Stimulated activated CD4-positive, alpha-beta T cell treated with anti-CD3 and anti-CD28 coated beads, TNF-alpha, amount 100 ng/mL, for 24 hours (primary cell): ENCODE measurements at regions not wholly inside any gene's neighbourhood (a gene's known extent, or its start where the extent isn't known, plus 50 kb on each side); places are given as distances from the start of the nearest gene placed in this dataset.
"Not testable (repeated sequence)": the region's sequence is repeated elsewhere in the genome, so short reads cannot be mapped to it uniquely, and the experiment has no call there.

ENCODE experiments used
- DNase-seq, 3 experiments: peaks; one replicate each; pipeline ENCODE4 v3.0.0-alpha.2; 2020; ENCODE audit warnings: low read depth in 3 of 3

DNA sequence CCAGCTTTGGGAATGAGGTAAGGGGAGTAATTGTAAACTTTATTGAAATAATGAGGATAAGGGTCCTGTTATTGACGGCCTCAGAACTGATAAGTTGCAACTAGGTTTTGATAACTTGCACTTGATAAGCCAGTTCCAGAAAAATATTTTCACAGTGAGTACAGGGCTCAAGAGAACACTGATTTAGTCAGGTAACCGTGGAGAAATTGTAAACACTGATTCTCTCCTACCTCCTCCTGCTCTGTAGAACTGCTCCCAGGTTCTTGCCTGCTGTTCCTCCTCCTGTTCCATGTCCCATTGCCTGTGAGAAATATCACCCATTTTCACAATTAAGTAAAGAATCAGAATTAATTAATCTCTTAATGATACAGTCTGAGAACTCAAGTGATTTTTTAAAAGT is 55.0 kb upstream of the CXXC4 start:
- DNase-seq = no peak

DNA sequence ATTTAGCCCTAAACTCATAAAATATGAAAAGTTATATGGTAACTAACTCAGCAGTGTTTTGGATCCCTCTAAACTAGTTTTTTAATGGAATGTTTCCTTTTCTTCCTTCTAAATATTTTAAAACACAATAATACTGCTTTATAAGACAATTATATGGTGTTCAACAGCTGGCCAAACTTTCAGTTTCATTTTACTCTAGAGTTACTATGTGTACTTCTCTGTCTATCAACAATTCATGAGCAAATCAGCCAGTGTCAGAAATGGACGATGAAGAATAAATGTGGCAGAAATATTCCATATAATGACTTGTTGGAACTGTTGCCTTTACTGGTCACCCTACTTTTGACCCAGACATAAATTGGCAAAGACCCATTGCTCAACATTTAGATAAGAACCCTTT is 64.8 kb upstream of the CXXC4 start:
- DNase-seq = no peak

DNA sequence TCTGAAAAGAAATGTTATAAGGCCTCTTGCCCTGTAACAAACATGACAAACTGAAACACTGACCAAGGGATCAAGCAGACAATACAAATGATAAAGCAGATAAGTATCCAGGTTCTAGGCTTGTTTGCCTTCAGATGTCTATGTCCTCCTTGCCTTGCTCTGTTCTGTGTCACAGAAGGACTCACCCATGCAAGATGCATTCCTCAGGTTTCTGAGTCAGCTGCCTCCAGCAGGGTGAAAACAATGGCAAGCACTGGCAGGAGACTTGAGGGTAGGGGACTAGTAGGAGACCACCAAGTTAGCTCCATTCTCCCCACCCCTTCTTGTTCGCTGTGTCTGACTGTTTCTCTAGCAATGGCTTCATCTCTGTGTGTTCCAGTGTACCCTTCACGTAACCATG is 76.6 kb upstream of the CXXC4 start:
- DNase-seq = no peak

DNA sequence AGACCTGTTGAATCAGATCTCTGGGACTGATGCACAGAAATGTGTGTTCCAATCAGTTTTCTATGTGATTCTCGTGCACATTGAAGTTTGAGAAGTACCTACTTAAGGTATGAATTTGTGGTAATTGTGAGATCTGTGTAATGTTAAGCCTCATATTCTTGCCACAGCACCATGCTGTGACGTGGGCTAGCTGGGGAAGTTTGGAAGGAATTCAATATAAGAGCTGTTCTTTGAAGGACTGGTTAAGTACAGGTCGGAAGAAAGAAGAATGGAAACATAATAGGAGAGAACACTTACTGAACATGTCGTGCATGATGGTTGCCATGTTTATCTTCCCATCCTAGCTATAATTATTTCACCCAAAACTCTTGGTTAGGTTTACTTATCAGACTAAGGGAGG is 79.7 kb upstream of the CXXC4 start:
- DNase-seq = no peak

DNA sequence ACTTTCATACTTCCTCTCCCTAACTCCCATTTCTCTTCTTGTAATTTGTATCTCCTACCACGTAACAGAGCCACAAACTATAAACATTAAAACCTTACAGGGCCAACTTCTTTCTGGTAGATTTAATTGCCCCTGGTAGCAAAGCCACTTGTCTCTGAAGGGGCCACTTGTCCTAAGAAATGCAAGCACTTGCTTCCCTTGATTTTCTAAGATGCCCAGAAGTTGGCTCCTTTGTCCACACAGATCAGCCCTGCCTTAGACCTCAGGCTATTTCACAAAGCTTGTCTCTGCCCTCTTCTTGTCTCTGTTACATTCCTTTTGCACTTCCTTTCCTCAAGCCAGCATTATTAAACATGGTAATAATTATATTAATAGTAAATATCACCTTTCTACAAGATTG is 80.6 kb upstream of the CXXC4 start:
- DNase-seq = no peak

- DNase-seq = no peak
Observed at GRCh38 chr4:104577405-104577804, 82.7 kb upstream of the CXXC4 start.

DNA sequence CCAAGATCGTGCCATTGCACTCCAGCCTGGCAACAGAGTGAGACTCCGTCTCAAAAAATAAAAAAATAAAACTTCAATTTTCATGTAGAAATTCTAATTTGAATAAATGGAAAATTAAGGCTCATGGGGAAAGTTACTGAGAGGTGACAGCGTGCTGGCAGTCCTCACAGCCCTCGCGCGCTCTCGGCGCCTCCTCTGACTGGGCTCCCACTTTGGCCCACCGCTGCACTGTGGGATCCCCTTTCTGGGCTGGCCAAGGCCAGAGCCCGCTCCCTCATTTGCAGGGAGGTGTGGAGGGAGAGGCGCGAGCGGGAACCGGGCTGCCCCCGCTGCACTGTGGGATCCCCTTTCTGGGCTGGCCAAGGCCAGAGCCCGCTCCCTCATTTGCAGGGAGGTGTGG is 86.8 kb upstream of the CXXC4 start:
- not testable (repeated sequence) for DNase-seq

DNA sequence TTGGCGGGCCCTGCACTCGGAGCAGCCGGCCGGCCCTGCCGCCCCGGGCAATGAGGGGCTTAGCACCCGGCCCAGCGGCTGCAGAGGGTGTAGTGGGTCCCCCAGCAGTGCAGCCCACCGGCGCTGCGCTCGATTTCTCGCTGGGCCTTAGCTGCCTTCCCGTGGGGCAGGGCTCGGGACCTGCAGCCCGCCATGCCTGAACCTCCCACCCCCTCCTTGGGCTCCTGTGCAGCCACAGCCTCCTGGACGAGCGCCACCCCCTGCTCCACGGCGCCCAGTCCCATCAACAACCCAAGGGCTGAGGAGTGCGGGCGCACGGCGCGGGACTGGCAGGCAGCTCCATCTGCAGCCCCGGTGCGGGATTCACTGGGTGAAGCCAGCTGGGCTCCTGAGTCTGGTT is 87.4 kb upstream of the CXXC4 start:
- DNase-seq = not testable (repeated sequence)

GRCh38 chr4:104589264-104589868 is 94.7 kb upstream of the CXXC4 start:
- no peak for DNase-seq

- DNase-seq = no peak
Observed at GRCh38 chr4:104591510-104591911, 96.8 kb upstream of the CXXC4 start.

GRCh38 chr4:104592183-104592582 is 97.5 kb upstream of the CXXC4 start:
- DNase-seq = no peak

DNA sequence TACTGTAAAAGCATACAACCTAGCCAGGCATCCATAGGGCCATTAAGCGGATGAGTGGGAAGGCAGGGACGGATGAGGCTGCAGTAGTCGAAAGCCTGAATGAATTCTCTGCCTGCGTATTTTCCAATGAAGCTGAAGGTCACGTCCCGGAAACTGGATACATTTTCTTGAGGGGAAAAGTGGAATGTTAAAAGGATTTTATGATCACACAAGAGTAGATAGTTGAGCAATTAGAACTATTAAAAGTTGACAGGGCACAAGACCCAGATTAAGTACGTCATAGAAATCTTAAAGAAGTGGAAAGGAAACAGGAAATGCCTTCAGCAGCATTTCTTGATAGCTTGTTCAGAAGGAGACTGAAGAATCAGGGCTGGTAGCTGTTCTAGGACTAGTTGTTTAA is 98.3 kb upstream of the CXXC4 start:
- DNase-seq = no peak

DNA sequence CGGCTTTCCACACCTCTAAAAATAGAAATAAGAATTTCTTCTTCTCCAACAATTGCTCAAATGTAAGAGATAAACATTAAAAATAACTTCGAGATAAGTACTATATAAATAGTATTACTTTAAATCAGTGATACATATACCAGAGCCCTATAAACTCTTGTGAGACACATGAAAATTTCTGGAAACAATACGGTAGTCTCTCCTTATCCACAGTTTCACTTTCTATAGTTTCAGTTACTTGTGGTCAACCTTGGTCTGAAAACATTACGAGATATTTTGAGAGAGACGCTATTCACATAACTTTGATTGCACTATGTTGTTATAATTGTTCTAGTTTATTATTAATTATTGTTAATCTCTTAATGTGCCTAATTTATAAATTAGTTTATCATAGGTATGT is 101.5 kb upstream of the CXXC4 start:
- no peak for DNase-seq

GRCh38 chr4:104615496-104615895 is 120.8 kb upstream of the CXXC4 start:
- DNase-seq = no peak

DNA sequence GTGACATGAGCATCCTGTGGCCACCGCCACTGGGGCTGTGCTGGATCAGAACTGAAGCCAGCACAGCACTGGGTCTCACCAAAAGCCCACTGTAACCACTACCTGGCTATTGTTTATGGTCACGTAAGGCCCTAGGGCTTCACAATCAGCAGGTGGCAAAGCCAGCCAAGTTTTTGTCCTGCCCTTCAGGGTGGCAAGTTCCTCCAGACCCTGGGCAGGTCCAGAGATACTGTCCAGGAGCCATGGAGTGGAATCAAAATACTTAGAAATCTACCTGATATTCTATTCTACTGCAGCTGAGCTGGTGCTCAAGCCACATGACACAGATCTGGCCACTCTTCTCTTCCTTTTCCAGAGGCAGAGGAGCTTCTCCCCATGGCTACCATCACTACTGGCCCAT is 121.2 kb upstream of the CXXC4 start:
- DNase-seq = no peak

DNA sequence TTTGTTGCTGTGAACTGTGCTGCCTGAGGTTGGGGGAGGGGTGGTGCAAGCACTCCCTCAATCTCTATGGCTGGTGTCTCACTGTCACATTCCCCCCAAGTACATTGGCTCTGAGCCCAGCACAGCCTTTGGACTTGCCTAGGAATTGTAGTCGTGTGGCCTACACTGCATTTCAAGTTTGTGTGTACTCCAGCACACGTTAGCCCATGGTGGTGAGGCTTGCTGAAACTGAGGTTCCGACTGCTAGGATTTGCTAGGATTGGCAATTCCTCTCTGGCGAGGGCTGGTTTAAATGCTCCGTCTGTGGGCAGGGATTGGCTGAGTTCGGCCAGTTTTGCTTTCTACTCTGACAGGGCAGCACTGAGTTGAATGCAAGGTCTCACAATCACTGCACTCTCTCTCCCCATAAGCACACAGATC is 121.7 kb upstream of the CXXC4 start:
- DNase-seq = no peak

DNA sequence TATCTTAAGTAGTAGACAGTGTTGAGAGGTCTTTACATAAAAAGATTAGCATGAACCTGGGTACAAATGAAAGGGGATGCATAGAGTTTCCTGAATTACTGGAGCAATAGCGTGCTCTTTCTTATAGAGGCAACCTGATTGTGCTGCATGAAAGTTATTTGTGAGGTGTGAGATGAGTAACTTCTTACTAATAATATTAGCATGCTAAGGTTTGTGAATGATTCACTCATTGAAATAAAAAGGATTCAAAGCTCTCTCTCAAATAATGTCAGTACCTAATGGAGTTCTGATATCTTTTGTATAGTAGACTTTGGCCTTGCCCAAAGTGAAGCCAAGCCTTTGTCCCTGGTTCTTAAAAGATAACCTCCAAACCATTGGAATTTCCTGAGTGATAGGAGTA is 131.0 kb upstream of the CXXC4 start:
- no peak for DNase-seq

DNA sequence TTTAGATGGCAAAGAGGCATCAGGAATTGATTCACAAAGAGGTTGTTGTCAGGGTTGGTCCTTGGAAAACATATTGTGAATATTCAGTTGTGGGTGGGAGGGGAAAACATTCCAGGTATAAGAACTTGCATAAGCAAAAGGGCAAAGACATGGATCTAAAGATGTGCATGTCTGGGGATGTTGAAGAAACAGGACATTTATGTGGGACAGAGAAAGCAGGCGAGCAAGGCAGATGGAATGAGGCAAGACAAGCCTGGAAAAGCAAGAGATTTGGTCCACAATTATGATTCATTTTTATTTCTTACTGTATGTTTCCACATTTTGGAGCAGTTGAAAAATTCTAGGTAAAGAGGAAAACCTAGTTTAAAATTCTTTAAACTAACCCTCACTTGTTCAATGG is 134.9 kb upstream of the CXXC4 start:
- DNase-seq = no peak

GRCh38 chr4:104630272-104630671 is 135.6 kb upstream of the CXXC4 start:
- no peak for DNase-seq

DNA sequence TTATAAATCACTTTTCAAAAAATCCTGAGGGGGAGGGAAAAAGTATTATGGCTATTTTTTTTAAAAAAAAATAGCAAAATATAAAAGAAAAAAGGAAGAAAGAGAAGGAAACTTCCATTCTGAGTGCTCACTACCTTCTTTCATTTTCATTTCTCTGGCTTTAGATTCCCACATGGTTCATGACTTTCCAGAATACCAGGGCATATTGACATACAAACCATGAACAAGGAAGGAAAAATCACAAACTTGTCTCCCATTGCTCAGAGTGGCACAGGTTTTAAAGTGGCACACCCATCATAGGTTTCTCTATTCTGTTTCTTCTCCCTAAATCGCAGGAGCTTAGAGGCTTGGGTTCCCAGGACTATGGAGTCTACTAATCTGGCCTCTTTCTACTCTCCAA is 136.3 kb upstream of the CXXC4 start:
- no peak for DNase-seq

DNA sequence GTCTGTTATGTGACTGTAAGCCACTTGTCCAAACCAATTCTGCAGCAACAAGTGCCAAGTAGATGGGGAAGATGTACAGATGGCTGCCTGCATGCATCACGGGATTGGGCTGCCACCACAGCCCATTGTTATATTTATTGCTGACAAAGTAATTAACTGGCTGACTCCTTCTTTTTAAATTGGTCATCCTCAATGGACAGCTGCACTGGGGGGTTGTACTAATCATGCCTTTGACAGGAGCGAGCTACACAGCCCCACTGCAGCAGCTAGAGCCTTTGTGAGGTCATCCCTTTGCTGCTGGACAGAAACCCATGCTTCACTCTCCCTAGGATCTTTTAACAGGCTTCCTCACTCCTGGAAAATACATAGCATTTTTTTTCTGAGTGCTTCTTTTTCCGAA is 146.7 kb upstream of the CXXC4 start:
- DNase-seq = no peak

- DNase-seq = no peak
Observed at GRCh38 chr4:104642521-104642920, 147.8 kb upstream of the CXXC4 start.

- no peak for DNase-seq
Observed at GRCh38 chr4:104643805-104644204, 149.1 kb upstream of the CXXC4 start.

DNA sequence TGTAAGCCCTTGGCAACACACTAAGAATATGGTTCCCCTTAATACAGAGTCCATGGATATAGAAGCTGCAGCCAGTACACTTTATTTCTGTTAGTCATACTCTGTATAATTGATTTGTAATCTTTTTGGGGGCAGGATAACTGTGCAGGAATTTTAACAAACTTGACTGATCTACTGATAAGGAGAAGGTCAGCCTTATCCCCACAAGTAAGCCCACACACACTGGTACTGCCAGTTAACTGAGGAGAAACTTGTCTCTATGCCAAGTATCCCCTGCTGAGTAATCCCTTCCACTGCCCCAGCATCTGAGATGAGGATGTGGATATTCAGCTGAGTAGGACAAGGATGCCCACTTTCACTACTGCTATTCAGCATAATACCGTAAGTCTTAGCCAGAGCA is 154.9 kb upstream of the CXXC4 start:
- no peak for DNase-seq

DNA sequence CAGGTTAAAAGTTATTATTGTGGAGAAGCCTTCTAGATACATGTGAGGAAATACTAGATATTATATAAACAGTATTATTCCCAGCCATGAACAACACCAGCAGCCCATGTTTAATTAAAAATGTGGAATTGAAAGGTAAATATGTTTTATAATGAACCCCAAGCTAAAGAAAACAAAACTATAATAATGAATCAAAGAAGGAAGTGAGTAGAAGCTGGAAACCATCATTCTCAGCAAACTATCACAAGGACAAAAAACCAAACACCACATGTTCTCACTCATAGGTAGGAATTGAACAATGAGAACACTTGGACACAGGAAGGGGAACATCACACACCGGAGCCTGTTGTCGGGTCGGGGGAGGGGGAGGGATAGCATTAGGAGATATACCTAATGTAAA is 167.6 kb upstream of the CXXC4 start:
- not testable (repeated sequence) for DNase-seq
